Right lobe of liver (tissue), 6 donors: ENCODE measurements at regions not wholly inside any gene's neighbourhood (a gene's known extent, or its start where the extent isn't known, plus 50 kb on each side); places are given as distances from the start of the nearest gene placed in this dataset.

ENCODE experiments used
- ATAC-seq, 4 donors: fragments of 200-7000 bp; cut with Tn5 transposase; one replicate each; pipeline ENCODE4 v1.9.1; 2020; ENCODE audit warnings: mild to moderate bottlenecking in 4 of 4, moderate library complexity in 4 of 4
- DNase-seq, 3 donors: peaks; one replicate each; pipeline ENCODE4 v3.0.0-alpha.2; 2020
- H3K27ac ChIP-seq, 3 donors: fragments of 200-600 bp; one replicate each; pipeline ENCODE4 v1.8.0; 2022
- H3K27me3 ChIP-seq, 2 donors: fragments of 200-600 bp; one replicate each; pipeline ENCODE4 v1.8.0; 2022
- H3K36me3 ChIP-seq, 4 donors: fragments of 200-600 bp; sonication (generic) in 1 of 4; one replicate each; pipeline versions ENCODE4 v1.5.1 to v1.8.0; 2017 to 2022; ENCODE audit warnings: control low read depth in 1 of 4
- H3K4me1 ChIP-seq, 4 donors: fragments of 200-600 bp; sonication (generic) in 1 of 4; one replicate each; pipeline versions ENCODE4 v1.5.1 to v1.8.0; 2017 to 2022; ENCODE audit warnings: control low read depth in 1 of 4
- H3K4me3 ChIP-seq, 3 donors: fragments of 200-600 bp; one replicate each; pipeline ENCODE4 v1.8.0; 2022
- H3K9me3 ChIP-seq, 4 donors: fragments of 200-600 bp; sonication (generic) in 1 of 4; one replicate each; pipeline versions ENCODE4 v1.5.1 to v1.8.0; 2017 to 2022; ENCODE audit warnings: control low read depth in 1 of 4
- CTCF ChIP-seq, 4 donors: fragments of 200-600 bp in 3 of 4; fragments of 450-650 bp in 1 of 4; IDR thresholded peaks; one replicate each; pipeline versions ENCODE4 v1.5.1 to v1.8.0; 2016 to 2022; ENCODE audit warnings: antibody characterized with exemption in 4 of 4, mild to moderate bottlenecking in 2 of 4
- POLR2A ChIP-seq: fragments of 450-650 bp; IDR thresholded peaks from one replicate; pipeline ENCODE4 v1.6.1; 2017; ENCODE audit warnings: antibody characterized with exemption, mild to moderate bottlenecking
- WGBS: methylation state at CpG from one replicate; pipeline ENCODE4 v1.1.6; 2018; ENCODE audit warnings: low coverage, low lambda C conversion rate; ENCODE audit not compliant: insufficient coverage; ENCODE audit errors: missing lambda C conversion rate; 5-methylcytosine and 5-hydroxymethylcytosine counted together
- intact Hi-C, 2 donors: fragments of 100-400 bp; cut with DNase I; formaldehyde crosslinking; loops; one replicate each; pipeline versions ENCODE4 v1.11.2 to v1.14.1; 2022
- donor health status: DM: no; HTN: yes; CAD: no.
- donor health status: DM: no; HTN: no; CAD: no.
- donor health status: DM: no; HTN: no; CAD: no.
- donor health status: DM: no; HTN: yes; CAD: no.
- donor health status: DM: no; HTN: yes; CAD: no.

- H3K36me3 ChIP-seq = no peaks in the 10 kb centered on the region
- no peak for TF ChIP-seq CTCF (IDR thresholded peaks at IDR 0.05)
- no peak for TF ChIP-seq POLR2A
- DNase-seq = no peak
- H3K27ac ChIP-seq = no peak overlapping the region
- no peaks in the 10 kb centered on the region for H3K27me3 ChIP-seq
- H3K4me1 ChIP-seq = no peaks in the 10 kb centered on the region
- intact Hi-C loops = no loop called here
- no peak overlapping the region for H3K4me3 ChIP-seq
- ATAC-seq = no peak
- no peaks in the 10 kb centered on the region for H3K9me3 ChIP-seq
Measured at GRCh38 chr7:46230990-46231305, 309.9 kb upstream of the IGFBP3 start.

GRCh38 chr7:46230298-46230989 is 309.4 kb upstream of the IGFBP3 start:
- no peaks in the 10 kb centered on the region for H3K4me1 ChIP-seq
- no peak overlapping the region for H3K27ac ChIP-seq
- 51% methylated on average over 3 of the region's 3 CpGs for WGBS
- H3K36me3 ChIP-seq = no peaks in the 10 kb centered on the region
- H3K9me3 ChIP-seq = no peaks in the 10 kb centered on the region
- intact Hi-C loops = no loop called here
- DNase-seq = no peak
- H3K27me3 ChIP-seq = no peaks in the 10 kb centered on the region
- TF ChIP-seq POLR2A (no peak), CTCF (IDR thresholded peaks at IDR 0.05) (no peak)
- H3K4me3 ChIP-seq = no peak overlapping the region
- no peak for ATAC-seq

- Histone ChIP-seq H3K27ac (no peak overlapping the region), H3K27me3 (no peaks in the 10 kb centered on the region), H3K4me3 (no peak overlapping the region), H3K9me3 (no peaks in the 10 kb centered on the region), H3K36me3 (no peaks in the 10 kb centered on the region), H3K4me1 (no peaks in the 10 kb centered on the region)
- ATAC-seq (no peak), DNase-seq (no peak)
- intact Hi-C loops = no loop called here
- TF ChIP-seq POLR2A = no peak
- no peak for TF ChIP-seq CTCF (IDR thresholded peaks at IDR 0.05)
- 60% methylated on average over 2 of the region's 4 CpGs for WGBS
Measured at GRCh38 chr7:46229409-46229808, 308.3 kb upstream of the IGFBP3 start.

- ATAC-seq (peak in 3 of 4 donors; percentile 28 to 47 (median 36)), DNase-seq (no peak)
- Histone ChIP-seq H3K9me3 (no peaks in the 10 kb centered on the region), H3K27ac (no peak overlapping the region), H3K4me1 (no peaks in the 10 kb centered on the region), H3K27me3 (no peaks in the 10 kb centered on the region), H3K36me3 (no peaks in the 10 kb centered on the region), H3K4me3 (no peak overlapping the region)
- 27% methylated on average over 3 of the region's 3 CpGs for WGBS
- intact Hi-C loops = no loop called here
- no peak for TF ChIP-seq POLR2A
- TF ChIP-seq CTCF (IDR thresholded peaks at IDR 0.05) = no peak
Measured at GRCh38 chr7:46226860-46227259, 305.8 kb upstream of the IGFBP3 start.

- TF ChIP-seq POLR2A (no peak), CTCF (IDR thresholded peaks at IDR 0.05) (no peak)
- H3K4me1 ChIP-seq = no peaks in the 10 kb centered on the region
- H3K36me3 ChIP-seq = no peaks in the 10 kb centered on the region
- no peaks in the 10 kb centered on the region for H3K27me3 ChIP-seq
- H3K27ac ChIP-seq = no peak overlapping the region
- WGBS = 62% methylated on average over 5 of the region's 5 CpGs
- ATAC-seq (no peak), DNase-seq (no peak)
- intact Hi-C loops = no loop called here
- no peak overlapping the region for H3K4me3 ChIP-seq
- H3K9me3 ChIP-seq = no peaks in the 10 kb centered on the region
Measured at GRCh38 chr7:46224363-46224762, 303.3 kb upstream of the IGFBP3 start.
